ENCODE measurements at regions not wholly inside any gene's neighbourhood (a gene's known extent, or its start where the extent isn't known, plus 50 kb on each side); places are given as distances from the start of the nearest gene placed in this dataset.
"Not testable (repeated sequence)": the region's sequence is repeated elsewhere in the genome, so short reads cannot be mapped to it uniquely, and the experiment has no call there.

DNA sequence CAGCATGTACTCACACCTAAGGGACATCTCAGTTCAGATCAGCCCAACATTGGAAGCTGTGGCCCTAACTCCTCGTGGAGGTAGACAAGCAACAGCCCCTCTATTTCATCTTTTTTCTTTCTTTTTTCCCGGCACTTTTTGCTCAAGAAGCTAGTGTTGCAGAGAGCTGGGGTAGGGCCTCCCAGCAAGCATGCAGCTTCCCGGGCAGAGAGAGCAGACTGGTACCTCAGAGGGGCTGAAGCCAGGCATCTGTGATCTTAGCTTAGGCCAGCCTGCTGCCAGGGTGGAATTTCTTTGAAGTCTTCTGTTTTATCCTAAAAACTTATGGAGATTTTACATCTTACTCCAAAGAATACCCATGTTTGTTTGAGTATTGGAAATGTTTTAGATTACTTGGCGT, 195.4 kb downstream of the C16orf95 start:
- Histone ChIP-seq H3K4me3 (no peak overlapping the region), H3K4me1 (ENCODE audit: control insufficient read depth in 1 of 2, low read depth in 2 of 2) (peaks cover 11 to 15% of the 10 kb centered on the region in 2 donors), H3K9me3 (no peaks in the 10 kb centered on the region), H3K27me3 (replicated peaks; ENCODE audit: insufficient read depth) (no peaks in the 10 kb centered on the region), H3K27ac (no peak overlapping the region), H3K36me3 (no peaks in the 10 kb centered on the region)
- TF ChIP-seq, protein P1, sequence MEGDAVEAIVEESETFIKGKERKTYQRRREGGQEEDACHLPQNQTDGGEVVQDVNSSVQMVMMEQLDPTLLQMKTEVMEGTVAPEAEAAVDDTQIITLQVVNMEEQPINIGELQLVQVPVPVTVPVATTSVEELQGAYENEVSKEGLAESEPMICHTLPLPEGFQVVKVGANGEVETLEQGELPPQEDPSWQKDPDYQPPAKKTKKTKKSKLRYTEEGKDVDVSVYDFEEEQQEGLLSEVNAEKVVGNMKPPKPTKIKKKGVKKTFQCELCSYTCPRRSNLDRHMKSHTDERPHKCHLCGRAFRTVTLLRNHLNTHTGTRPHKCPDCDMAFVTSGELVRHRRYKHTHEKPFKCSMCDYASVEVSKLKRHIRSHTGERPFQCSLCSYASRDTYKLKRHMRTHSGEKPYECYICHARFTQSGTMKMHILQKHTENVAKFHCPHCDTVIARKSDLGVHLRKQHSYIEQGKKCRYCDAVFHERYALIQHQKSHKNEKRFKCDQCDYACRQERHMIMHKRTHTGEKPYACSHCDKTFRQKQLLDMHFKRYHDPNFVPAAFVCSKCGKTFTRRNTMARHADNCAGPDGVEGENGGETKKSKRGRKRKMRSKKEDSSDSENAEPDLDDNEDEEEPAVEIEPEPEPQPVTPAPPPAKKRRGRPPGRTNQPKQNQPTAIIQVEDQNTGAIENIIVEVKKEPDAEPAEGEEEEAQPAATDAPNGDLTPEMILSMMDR (IDR thresholded peaks at IDR 0.05) = no peak
- DNase-seq (ENCODE audit: low spot score) (no peak), ATAC-seq (ENCODE audit: insufficient number of reproducible peaks, low FRiP score, low read depth) (no peak)

DNA sequence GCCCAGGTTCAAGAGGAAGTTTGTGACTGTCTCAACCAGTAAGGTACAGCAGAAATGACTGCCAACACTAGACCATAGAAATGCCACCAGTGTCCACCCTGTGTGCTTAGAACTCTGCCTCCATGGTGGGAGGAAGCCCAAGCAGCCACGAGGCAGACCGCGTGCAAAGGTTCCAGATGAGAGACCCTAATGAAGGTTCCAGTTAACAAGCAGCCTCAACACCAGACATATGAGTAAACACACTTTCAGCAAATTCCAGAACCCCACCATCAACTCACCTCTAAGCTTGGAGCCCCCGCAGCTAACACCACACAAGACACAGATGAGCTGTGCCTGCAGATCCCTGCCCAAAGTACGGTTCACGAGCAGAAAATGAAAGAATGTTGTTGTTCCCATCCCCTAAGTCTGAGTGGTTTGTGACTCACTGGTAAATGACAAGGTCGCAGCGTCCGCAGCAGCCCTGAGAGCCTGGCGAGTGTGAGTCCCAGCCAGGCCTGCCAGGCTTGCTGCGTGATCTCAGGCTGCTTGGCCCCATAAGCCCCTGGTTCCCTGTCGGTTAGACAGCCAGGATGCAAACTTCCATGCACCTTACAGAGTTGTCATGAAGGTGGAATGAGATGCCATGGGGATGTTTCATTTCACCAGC, 193.7 kb downstream of the C16orf95 start:
- DNase-seq (ENCODE audit: low spot score) (no peak), ATAC-seq (ENCODE audit: insufficient number of reproducible peaks, low FRiP score, low read depth) (no peak)
- Histone ChIP-seq H3K27me3 (replicated peaks; ENCODE audit: insufficient read depth) (no peaks in the 10 kb centered on the region), H3K9me3 (no peaks in the 10 kb centered on the region), H3K4me3 (no peak overlapping the region), H3K36me3 (no peaks in the 10 kb centered on the region), H3K27ac (no peak overlapping the region), H3K4me1 (ENCODE audit: control insufficient read depth in 1 of 2, low read depth in 2 of 2) (peaks cover 20 to 32% of the 10 kb centered on the region in 2 donors)
- TF ChIP-seq, protein P1 (IDR thresholded peaks at IDR 0.05) = no peak

DNA sequence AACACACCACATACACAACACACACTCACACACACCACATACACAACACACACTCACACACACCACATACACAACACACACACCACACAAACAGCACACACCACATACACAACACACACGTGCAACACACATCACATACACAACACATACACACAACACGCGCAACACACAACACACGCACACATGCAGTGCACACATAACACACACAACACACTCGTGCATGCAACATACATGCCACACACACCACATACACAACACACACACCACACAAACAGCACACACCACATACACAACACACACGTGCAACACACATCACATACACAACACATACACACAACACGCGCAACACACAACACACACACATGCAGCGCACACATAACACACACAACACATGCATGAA, 192.8 kb downstream of the C16orf95 start:
- H3K27ac ChIP-seq; ATAC-seq (ENCODE audit: insufficient number of reproducible peaks, low FRiP score, low read depth); H3K27me3 ChIP-seq (replicated peaks; ENCODE audit: insufficient read depth); H3K36me3 ChIP-seq; H3K4me3 ChIP-seq; DNase-seq (ENCODE audit: low spot score); H3K9me3 ChIP-seq: not testable (repeated sequence)
- peaks cover 20 to 35% of the 10 kb centered on the region in 2 donors for H3K4me1 ChIP-seq (ENCODE audit: control insufficient read depth in 1 of 2, low read depth in 2 of 2)

DNA sequence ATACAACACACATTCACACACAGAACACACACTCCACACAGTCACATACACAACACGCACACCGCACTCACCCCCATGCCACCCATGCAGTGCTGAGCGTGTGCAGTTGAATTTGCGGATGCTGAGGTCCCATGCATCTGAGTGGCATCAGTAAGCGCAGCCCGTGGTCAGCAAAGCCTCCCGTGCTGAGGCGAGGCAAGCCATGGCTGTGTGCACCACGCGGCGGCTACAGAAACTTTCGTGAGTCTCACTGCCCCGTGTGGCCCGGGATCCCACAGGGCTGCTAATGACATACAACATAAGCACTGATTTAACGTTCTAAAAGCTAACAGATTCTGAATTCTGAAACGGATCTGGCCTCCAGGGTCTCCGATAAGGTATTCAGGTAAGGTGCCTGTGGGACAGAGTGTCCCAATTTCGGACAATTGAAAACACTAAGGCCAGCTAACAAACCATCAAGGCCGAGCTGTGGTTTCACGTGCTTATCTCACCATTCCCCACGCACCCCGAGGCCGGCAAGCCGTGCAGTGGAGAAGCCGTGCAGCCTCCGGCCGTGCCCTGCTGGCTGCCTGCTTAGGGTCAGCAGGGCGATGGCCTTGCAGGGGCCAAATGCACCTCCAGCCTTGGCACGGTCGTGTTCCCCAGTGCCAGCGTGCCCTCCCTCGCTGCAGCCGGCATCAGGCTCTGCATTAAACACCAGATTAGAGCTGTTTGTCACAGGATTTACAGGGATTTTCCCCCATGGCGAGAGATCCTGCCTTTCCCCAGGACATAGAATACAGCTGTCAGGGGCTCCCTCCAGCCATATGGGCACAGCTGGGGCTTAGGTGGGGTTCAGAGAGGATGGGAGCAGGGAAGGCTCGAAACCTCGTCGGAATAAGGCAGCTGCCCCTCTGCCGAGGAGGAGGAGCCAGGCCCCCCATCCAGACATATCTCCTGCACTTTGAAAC, 191.7 kb downstream of the C16orf95 start:
- H3K27me3 ChIP-seq (replicated peaks; ENCODE audit: insufficient read depth) = no peaks in the 10 kb centered on the region
- ATAC-seq (ENCODE audit: insufficient number of reproducible peaks, low FRiP score, low read depth) = no peak
- H3K9me3 ChIP-seq = no peaks in the 10 kb centered on the region
- H3K27ac ChIP-seq = peak overlapping the region; percentile 89 to 92
- TF ChIP-seq, protein P1 (IDR thresholded peaks at IDR 0.05) = no peak
- DNase-seq (ENCODE audit: low spot score) = no peak
- no peaks in the 10 kb centered on the region for H3K36me3 ChIP-seq
- peaks cover 20 to 46% of the 10 kb centered on the region in 2 donors for H3K4me1 ChIP-seq (ENCODE audit: control insufficient read depth in 1 of 2, low read depth in 2 of 2)
- H3K4me3 ChIP-seq = no peak overlapping the region

DNA sequence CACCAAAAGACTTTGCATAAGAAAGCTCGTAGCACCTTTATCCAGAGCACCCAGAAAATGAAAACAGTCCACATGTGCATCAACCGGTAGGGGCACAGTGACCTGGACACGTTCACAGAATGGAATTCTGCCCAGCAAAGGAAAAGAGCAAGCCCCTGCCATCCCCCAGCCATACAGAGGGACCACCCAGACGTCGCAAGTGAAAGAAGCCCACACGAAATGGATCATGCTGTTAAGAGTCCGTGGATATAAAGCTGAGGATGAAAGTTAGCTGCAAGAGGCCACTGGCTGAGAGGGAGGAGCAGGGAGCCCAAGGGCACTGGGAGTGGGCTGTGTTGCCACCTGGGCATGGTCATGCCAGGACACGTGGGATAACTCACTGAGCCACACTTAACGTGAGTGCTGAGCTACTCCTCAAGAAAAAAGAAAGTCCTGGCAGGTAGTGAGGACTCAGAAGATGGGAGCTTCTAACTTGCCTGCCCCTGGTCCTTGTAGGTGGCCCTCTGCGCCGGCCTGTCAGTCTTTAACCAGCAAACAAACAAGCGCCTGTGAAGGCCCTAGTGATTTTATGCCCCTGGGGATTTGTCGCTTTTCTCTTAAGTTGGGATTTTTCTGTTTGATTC, 190.7 kb downstream of the C16orf95 start:
- TF ChIP-seq, protein P1 (IDR thresholded peaks at IDR 0.05) = no peak
- ATAC-seq (ENCODE audit: insufficient number of reproducible peaks, low FRiP score, low read depth) = no peak
- H3K36me3 ChIP-seq = no peaks in the 10 kb centered on the region
- DNase-seq (ENCODE audit: low spot score) = no peak
- H3K27ac ChIP-seq = peak overlapping the region; percentile 89 to 92
- no peaks in the 10 kb centered on the region for H3K9me3 ChIP-seq
- no peaks in the 10 kb centered on the region for H3K27me3 ChIP-seq (replicated peaks; ENCODE audit: insufficient read depth)
- H3K4me1 ChIP-seq (ENCODE audit: control insufficient read depth in 1 of 2, low read depth in 2 of 2) = peaks cover 20 to 48% of the 10 kb centered on the region in 2 donors
- peak overlapping the region; percentile 50 for H3K4me3 ChIP-seq

All from thoracic aorta (tissue), 2 donors.